HL-60 (cell line): ENCODE measurements at regions not wholly inside any gene's neighbourhood (a gene's known extent, or its start where the extent isn't known, plus 50 kb on each side); places are given as distances from the start of the nearest gene placed in this dataset.

ENCODE experiments used
- DNase-seq, 2 experiments: peaks; one replicate each; pipeline ENCODE4 v3.0.0-alpha.2; 2010 to 2020; ENCODE audit warnings: low read depth in 1 of 2, low spot score in 1 of 2
- H3K27ac ChIP-seq: fragments of 250-450 bp; sonication (Bioruptor Pico); replicated peaks from 2 replicates; pipeline ENCODE4 v1.5.1; 2020; ENCODE audit warnings: mild to moderate bottlenecking, moderate library complexity
- H3K27me3 ChIP-seq: fragments of 250-450 bp; sonication (Bioruptor Pico); 2 replicates; pipeline ENCODE4 v1.5.1; 2021; ENCODE audit warnings: mild to moderate bottlenecking, moderate library complexity; ENCODE audit not compliant: insufficient read depth, poor library complexity, severe bottlenecking
- H3K4me3 ChIP-seq: replicated peaks from 2 replicates; pipeline ENCODE4 v1.5.1; 2011; ENCODE audit warnings: mild to moderate bottlenecking, control low read depth, low read length; ENCODE audit not compliant: insufficient read depth
- CTCF ChIP-seq: IDR thresholded peaks from one replicate; pipeline ENCODE4 v1.5.1; 2011; ENCODE audit warnings: low read length, control low read depth, inconsistent platforms; ENCODE audit not compliant: insufficient read depth
- GABPA ChIP-seq: IDR thresholded peaks from 2 replicates; pipeline ENCODE4 v1.6.1; 2012; ENCODE audit warnings: low read depth
- POLR2AphosphoS5 ChIP-seq: IDR thresholded peaks from 2 replicates; pipeline ENCODE4 v1.6.1; 2012; ENCODE audit warnings: low read depth
- REST ChIP-seq: IDR thresholded peaks from 2 replicates; pipeline ENCODE4 v1.6.1; 2012; ENCODE audit warnings: low read depth; ENCODE audit not compliant: insufficient replicate concordance
- SPI1 ChIP-seq: IDR thresholded peaks from 2 replicates; pipeline ENCODE4 v1.6.1; 2012; ENCODE audit warnings: low read depth, mild to moderate bottlenecking, borderline replicate concordance

DNA sequence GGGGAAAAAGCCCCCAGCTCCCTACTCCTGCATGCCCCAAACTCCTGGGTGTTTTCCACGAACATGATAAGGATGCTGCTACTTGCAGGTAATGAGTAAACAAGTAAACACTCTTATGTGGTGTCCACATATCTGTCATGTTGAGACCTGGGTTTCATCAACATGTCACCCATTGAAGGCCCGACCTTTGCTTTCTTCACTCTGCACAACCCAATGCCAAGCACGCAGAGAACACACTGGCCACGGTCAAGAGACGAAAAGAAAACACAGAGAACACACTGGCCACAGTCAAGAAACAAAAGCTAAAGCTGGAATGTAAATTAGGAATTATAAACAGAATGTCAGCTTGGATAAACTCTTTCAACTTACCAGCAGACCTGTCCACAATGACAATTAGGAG lies 143.1 kb downstream of the TTC32 start:
- no peak for DNase-seq
- Histone ChIP-seq H3K4me3 (no peak overlapping the region), H3K27ac (no peak overlapping the region), H3K27me3 (no peaks in the 10 kb centered on the region)
- TF ChIP-seq GABPA (no peak), CTCF (no peak), POLR2AphosphoS5 (no peak), REST (no peak), SPI1 (no peak)

- no peak for TF ChIP-seq CTCF
- no peak for TF ChIP-seq REST
- TF ChIP-seq GABPA: no peak
- no peak for TF ChIP-seq POLR2AphosphoS5
- TF ChIP-seq SPI1: no peak
- Histone ChIP-seq H3K4me3 (no peak overlapping the region), H3K27me3 (no peaks in the 10 kb centered on the region), H3K27ac (no peak overlapping the region)
- DNase-seq: no peak
These were observed 144.2 kb downstream of the TTC32 start for GRCh38 chr2:19757586-19757985.

DNA sequence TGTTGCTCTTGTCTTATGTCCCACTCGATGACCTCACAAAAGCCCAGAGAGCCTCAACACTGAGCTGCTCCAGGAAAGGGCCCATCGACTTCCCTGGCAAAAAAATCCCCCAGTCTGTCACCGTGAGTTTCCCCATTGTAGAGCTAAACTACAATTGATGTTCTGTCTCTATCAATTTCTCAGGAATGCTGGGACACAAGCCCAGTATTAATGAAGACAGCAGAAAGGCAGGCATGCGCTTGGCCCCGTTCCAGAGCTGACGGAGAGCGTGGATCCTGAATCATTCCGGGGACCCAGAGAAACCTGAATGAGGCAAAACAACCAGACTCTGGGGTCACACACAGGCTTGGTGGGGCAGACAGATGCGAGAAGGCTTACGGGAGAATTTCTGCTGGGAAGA lies 146.9 kb downstream of the TTC32 start:
- no peak for DNase-seq
- TF ChIP-seq SPI1 (no peak), REST (no peak), POLR2AphosphoS5 (no peak), CTCF (no peak), GABPA (no peak)
- H3K27ac ChIP-seq: no peak overlapping the region
- no peak overlapping the region for H3K4me3 ChIP-seq
- H3K27me3 ChIP-seq: no peaks in the 10 kb centered on the region
